ENCODE measurements at regions not wholly inside any gene's neighbourhood (a gene's known extent, or its start where the extent isn't known, plus 50 kb on each side); places are given as distances from the start of the nearest gene placed in this dataset.

DNA sequence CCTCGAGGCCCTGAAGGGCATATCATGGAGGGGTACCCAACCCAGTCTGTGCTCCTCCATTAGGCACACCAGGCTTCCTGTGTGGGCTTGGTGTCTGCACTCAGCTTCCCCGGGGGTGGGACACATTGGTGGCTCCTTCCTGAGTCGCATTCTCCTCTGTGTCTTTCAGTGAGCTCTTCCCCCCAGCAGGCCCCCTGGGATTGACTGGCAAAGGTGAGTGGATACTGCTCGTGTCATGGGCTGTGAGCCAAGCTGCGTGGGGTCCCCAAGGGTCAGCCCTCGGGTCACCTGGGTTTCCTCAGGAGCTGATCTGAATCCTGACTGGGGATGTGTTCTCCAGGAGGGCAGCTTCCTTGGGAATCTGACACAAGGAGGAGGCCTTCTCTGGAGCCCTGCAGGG, 231.0 kb downstream of the SNRPN start:
- Histone ChIP-seq H4K20me1 (replicated peaks; ENCODE audit: control insufficient read depth, insufficient read depth, low read length) (no peaks in the 10 kb centered on the region), H3K4me1 (replicated peaks in 1 of 2; ENCODE audit: control insufficient read depth in 2 of 2, insufficient read depth in 2 of 2, low read length in 2 of 2) (no peaks in the 10 kb centered on the region), H3K9ac (ENCODE audit: insufficient read depth in 1 of 2, low read depth in 2 of 2, low read length in 2 of 2) (no peak overlapping the region), H3K9me1 (ENCODE audit: control insufficient read depth, insufficient read depth, low read length) (no peaks in the 10 kb centered on the region), H3K36me3 (ENCODE audit: control insufficient read depth, insufficient read depth, low read length) (no peaks in the 10 kb centered on the region), H3K27me3 (ENCODE audit: control insufficient read depth in 2 of 2, insufficient read depth in 2 of 2, low read length in 2 of 2) (no peaks in the 10 kb centered on the region), H3K9me3 (replicated peaks; ENCODE audit: control insufficient read depth, insufficient read depth, low read depth, low read length) (no peaks in the 10 kb centered on the region), H3K4me2 (ENCODE audit: insufficient read depth, low read length) (no peak overlapping the region), H3K27ac (ENCODE audit: extremely low read depth, low read depth, low read length) (no peak overlapping the region), H3K79me2 (ENCODE audit: control insufficient read depth, insufficient read depth, low read length) (no peaks in the 10 kb centered on the region), H3K4me3 (no peak overlapping the region), H2AFZ (ENCODE audit: low read depth, low read length) (no peak overlapping the region)
- 2% methylated on average over 6 of the region's 6 CpGs for WGBS (ENCODE audit: insufficient coverage, low coverage, missing lambda C conversion rate)
- in situ Hi-C loops (cut with MboI), result no loop called here
- ATAC-seq (no peak), FAIRE-seq (no peak), DNase-seq (ENCODE audit: extremely low read depth in 1 of 4, low spot score in 3 of 4) (no peak)
- CTCF ChIA-PET (ENCODE audit: low intra/inter-chr PET ratio), result no interaction called here
- POLR2A ChIA-PET, result no interaction called here
- intact Hi-C loops (cut with micrococcal nuclease), result no loop called here
- BruUV-seq (replicated peaks), result no TSS peak
- TF ChIP-seq, protein P1, sequence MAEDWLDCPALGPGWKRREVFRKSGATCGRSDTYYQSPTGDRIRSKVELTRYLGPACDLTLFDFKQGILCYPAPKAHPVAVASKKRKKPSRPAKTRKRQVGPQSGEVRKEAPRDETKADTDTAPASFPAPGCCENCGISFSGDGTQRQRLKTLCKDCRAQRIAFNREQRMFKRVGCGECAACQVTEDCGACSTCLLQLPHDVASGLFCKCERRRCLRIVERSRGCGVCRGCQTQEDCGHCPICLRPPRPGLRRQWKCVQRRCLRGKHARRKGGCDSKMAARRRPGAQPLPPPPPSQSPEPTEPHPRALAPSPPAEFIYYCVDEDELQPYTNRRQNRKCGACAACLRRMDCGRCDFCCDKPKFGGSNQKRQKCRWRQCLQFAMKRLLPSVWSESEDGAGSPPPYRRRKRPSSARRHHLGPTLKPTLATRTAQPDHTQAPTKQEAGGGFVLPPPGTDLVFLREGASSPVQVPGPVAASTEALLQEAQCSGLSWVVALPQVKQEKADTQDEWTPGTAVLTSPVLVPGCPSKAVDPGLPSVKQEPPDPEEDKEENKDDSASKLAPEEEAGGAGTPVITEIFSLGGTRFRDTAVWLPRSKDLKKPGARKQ (CRISPR knock-in tag; IDR thresholded peaks at IDR 0.05), result no peak
- TF ChIP-seq, protein P2, sequence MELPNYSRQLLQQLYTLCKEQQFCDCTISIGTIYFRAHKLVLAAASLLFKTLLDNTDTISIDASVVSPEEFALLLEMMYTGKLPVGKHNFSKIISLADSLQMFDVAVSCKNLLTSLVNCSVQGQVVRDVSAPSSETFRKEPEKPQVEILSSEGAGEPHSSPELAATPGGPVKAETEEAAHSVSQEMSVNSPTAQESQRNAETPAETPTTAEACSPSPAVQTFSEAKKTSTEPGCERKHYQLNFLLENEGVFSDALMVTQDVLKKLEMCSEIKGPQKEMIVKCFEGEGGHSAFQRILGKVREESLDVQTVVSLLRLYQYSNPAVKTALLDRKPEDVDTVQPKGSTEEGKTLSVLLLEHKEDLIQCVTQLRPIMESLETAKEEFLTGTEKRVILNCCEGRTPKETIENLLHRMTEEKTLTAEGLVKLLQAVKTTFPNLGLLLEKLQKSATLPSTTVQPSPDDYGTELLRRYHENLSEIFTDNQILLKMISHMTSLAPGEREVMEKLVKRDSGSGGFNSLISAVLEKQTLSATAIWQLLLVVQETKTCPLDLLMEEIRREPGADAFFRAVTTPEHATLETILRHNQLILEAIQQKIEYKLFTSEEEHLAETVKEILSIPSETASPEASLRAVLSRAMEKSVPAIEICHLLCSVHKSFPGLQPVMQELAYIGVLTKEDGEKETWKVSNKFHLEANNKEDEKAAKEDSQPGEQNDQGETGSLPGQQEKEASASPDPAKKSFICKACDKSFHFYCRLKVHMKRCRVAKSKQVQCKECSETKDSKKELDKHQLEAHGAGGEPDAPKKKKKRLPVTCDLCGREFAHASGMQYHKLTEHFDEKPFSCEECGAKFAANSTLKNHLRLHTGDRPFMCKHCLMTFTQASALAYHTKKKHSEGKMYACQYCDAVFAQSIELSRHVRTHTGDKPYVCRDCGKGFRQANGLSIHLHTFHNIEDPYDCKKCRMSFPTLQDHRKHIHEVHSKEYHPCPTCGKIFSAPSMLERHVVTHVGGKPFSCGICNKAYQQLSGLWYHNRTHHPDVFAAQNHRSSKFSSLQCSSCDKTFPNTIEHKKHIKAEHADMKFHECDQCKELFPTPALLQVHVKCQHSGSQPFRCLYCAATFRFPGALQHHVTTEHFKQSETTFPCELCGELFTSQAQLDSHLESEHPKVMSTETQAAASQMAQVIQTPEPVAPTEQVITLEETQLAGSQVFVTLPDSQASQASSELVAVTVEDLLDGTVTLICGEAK (IDR thresholded peaks at IDR 0.05), result no peak
- TF ChIP-seq, protein P2 (CRISPR knock-in tag; IDR thresholded peaks at IDR 0.05), result no peak
- no peak for TF ChIP-seq MYC (IDR thresholded peaks at IDR 0.05; ENCODE audit: low read depth, low read length)
- TF ChIP-seq MYC (CRISPR knock-in tag; IDR thresholded peaks at IDR 0.05; ENCODE audit: borderline replicate concordance, low read depth), result no peak
- TF ChIP-seq HCFC1 (IDR thresholded peaks at IDR 0.05; ENCODE audit: low read depth, low read length), result no peak
- TF ChIP-seq DNMT1 (IDR thresholded peaks at IDR 0.05), result no peak
- TF ChIP-seq EHMT2 (IDR thresholded peaks at IDR 0.05), result no peak
- TF ChIP-seq, protein P3, sequence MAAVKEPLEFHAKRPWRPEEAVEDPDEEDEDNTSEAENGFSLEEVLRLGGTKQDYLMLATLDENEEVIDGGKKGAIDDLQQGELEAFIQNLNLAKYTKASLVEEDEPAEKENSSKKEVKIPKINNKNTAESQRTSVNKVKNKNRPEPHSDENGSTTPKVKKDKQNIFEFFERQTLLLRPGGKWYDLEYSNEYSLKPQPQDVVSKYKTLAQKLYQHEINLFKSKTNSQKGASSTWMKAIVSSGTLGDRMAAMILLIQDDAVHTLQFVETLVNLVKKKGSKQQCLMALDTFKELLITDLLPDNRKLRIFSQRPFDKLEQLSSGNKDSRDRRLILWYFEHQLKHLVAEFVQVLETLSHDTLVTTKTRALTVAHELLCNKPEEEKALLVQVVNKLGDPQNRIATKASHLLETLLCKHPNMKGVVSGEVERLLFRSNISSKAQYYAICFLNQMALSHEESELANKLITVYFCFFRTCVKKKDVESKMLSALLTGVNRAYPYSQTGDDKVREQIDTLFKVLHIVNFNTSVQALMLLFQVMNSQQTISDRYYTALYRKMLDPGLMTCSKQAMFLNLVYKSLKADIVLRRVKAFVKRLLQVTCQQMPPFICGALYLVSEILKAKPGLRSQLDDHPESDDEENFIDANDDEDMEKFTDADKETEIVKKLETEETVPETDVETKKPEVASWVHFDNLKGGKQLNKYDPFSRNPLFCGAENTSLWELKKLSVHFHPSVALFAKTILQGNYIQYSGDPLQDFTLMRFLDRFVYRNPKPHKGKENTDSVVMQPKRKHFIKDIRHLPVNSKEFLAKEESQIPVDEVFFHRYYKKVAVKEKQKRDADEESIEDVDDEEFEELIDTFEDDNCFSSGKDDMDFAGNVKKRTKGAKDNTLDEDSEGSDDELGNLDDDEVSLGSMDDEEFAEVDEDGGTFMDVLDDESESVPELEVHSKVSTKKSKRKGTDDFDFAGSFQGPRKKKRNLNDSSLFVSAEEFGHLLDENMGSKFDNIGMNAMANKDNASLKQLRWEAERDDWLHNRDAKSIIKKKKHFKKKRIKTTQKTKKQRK (IDR thresholded peaks at IDR 0.05; ENCODE audit: borderline replicate concordance, low read depth, low read length), result no peak
- TF ChIP-seq MAZ (CRISPR knock-in tag; conservative IDR thresholded peaks at IDR 0.05 in 1 of 2, IDR thresholded peaks at IDR 0.05 in 1 of 2), result no peak
